K562 (cell line): ENCODE measurements at regions not wholly inside any gene's neighbourhood (a gene's known extent, or its start where the extent isn't known, plus 50 kb on each side); places are given as distances from the start of the nearest gene placed in this dataset.
A peak's percentile ranks its signal among the peaks of the same experiment; 100 is the strongest.

Experiments used
- ATF6 ChIP-seq: sonication (generic); formaldehyde crosslinking; IDR thresholded peaks from 2 replicates; pipeline ENCODE4 v1.4.0; 2020; ENCODE audit warnings: mild to moderate bottlenecking, missing genetic modification reagents
- CHCHD3 ChIP-seq: fragments of 250-450 bp; sonication (Bioruptor Pico); IDR thresholded peaks from 2 replicates; pipeline ENCODE4 v2.1.2; 2022; ENCODE audit warnings: mild to moderate bottlenecking
- HDAC1 ChIP-seq, 2 experiments: fragments of 450-650 bp; IDR thresholded peaks; 2 replicates each; pipeline ENCODE4 v1.6.1; 2016 to 2017; ENCODE audit warnings: inconsistent platforms in 1 of 2, mild to moderate bottlenecking in 1 of 2, moderate library complexity in 1 of 2
- KLF13 ChIP-seq: fragments of 450-650 bp; IDR thresholded peaks from 2 replicates; pipeline ENCODE4 v1.6.1; 2016; ENCODE audit warnings: missing genetic modification characterization, low read depth, mild to moderate bottlenecking, missing compliant biosample characterization, moderate library complexity, borderline replicate concordance
- NR2C2 ChIP-seq, 2 experiments: fragments of 200-800 bp in 1 of 2; sonication (Bioruptor generic) in 1 of 2; sonication (generic) in 1 of 2; formaldehyde crosslinking in 1 of 2; IDR thresholded peaks; 2 replicates each; pipeline versions ENCODE4 v1.6.1 to v1.8.0; 2016 to 2022; ENCODE audit warnings: mild to moderate bottlenecking in 1 of 2, missing compliant biosample characterization in 1 of 2, missing genetic modification characterization in 1 of 2, missing genetic modification reagents in 1 of 2
- SIX5 ChIP-seq, 2 experiments: IDR thresholded peaks; 2 replicates each; pipeline ENCODE4 v1.6.1; 2011; ENCODE audit warnings: low read length in 2 of 2, borderline replicate concordance in 1 of 2, low read depth in 1 of 2, mild to moderate bottlenecking in 1 of 2, moderate library complexity in 1 of 2; ENCODE audit not compliant: insufficient read depth in 1 of 2
- SMARCA4 ChIP-seq: fragments of 450-650 bp; IDR thresholded peaks from 2 replicates; pipeline ENCODE4 v1.6.1; 2016
- ZBTB43 ChIP-seq: sonication (generic); formaldehyde crosslinking; IDR thresholded peaks from 2 replicates; pipeline ENCODE4 v1.8.0; 2023; ENCODE audit warnings: mild to moderate bottlenecking, missing genetic modification reagents
- ZKSCAN8 ChIP-seq: fragments of 200-800 bp; sonication (Bioruptor generic); IDR thresholded peaks from 2 replicates; pipeline ENCODE4 v1.6.1; 2016; ENCODE audit warnings: missing genetic modification characterization, missing compliant biosample characterization
- ZNF316 ChIP-seq: fragments of 450-650 bp; IDR thresholded peaks from 2 replicates; pipeline ENCODE4 v1.6.1; 2016
- TF ChIP-seq, protein P1 (sequence below): fragments of 450-650 bp; IDR thresholded peaks from 2 replicates; pipeline ENCODE4 v1.7.0; 2016; ENCODE audit warnings: borderline replicate concordance
- TF ChIP-seq, protein P2 (sequence below), 2 experiments: fragments of 200-800 bp in 1 of 2; sonication (Bioruptor generic) in 1 of 2; sonication (generic) in 1 of 2; formaldehyde crosslinking in 1 of 2; IDR thresholded peaks in 1 of 2; conservative IDR thresholded peaks in 1 of 2; 2 replicates each; pipeline versions ENCODE4 v1.5.0 to v1.6.1; 2016 to 2020; ENCODE audit warnings: missing compliant biosample characterization in 1 of 2, missing genetic modification characterization in 1 of 2, missing genetic modification reagents in 1 of 2
- TF ChIP-seq, protein P3 (sequence below): sonication (generic); formaldehyde crosslinking; IDR thresholded peaks from 2 replicates; pipeline ENCODE4 v1.8.0; 2022; ENCODE audit warnings: mild to moderate bottlenecking, missing genetic modification reagents

DNA sequence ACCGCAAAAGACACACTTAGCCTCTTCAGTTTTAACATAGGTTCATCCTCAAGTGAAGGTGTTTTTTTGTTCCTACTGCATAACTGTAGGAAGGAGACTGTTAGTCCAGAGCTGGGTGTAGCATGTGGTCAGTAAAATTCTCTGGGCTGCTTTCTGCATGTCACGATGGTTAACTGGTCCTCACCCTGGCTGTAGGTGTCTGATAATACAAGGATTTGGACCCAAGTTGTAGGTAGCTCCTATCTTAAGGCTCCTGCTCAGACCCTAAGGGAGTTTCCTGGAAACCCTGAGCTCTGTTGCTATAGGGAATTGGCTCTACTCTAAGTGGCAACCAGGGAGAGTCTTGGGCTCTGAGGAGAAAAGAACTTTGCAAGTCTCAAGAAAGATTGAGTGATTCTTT, 112.9 kb downstream of the SAMD9 start (continued):
- TF ChIP-seq, protein P1, sequence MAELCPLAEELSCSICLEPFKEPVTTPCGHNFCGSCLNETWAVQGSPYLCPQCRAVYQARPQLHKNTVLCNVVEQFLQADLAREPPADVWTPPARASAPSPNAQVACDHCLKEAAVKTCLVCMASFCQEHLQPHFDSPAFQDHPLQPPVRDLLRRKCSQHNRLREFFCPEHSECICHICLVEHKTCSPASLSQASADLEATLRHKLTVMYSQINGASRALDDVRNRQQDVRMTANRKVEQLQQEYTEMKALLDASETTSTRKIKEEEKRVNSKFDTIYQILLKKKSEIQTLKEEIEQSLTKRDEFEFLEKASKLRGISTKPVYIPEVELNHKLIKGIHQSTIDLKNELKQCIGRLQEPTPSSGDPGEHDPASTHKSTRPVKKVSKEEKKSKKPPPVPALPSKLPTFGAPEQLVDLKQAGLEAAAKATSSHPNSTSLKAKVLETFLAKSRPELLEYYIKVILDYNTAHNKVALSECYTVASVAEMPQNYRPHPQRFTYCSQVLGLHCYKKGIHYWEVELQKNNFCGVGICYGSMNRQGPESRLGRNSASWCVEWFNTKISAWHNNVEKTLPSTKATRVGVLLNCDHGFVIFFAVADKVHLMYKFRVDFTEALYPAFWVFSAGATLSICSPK: no peak
- no peak for TF ChIP-seq CHCHD3 (CRISPR knock-in tag)
- peak in 1 of 2 experiments; percentile 41; a peak in 1 of 4 replicates for TF ChIP-seq HDAC1 (IDR thresholded peaks at IDR 0.05)
- TF ChIP-seq ATF6 (CRISPR knock-in tag): no peak
- TF ChIP-seq, protein P2, sequence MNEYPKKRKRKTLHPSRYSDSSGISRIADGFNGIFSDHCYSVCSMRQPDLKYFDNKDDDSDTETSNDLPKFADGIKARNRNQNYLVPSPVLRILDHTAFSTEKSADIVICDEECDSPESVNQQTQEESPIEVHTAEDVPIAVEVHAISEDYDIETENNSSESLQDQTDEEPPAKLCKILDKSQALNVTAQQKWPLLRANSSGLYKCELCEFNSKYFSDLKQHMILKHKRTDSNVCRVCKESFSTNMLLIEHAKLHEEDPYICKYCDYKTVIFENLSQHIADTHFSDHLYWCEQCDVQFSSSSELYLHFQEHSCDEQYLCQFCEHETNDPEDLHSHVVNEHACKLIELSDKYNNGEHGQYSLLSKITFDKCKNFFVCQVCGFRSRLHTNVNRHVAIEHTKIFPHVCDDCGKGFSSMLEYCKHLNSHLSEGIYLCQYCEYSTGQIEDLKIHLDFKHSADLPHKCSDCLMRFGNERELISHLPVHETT (CRISPR knock-in tag; conservative IDR thresholded peaks at IDR 0.05 in 1 of 2, IDR thresholded peaks at IDR 0.05 in 1 of 2): no peak
- no peak for TF ChIP-seq SIX5 (IDR thresholded peaks at IDR 0.05; ENCODE audit: borderline replicate concordance in 1 of 2, insufficient read depth in 1 of 2, low read depth in 1 of 2, low read length in 2 of 2)
- no peak for TF ChIP-seq ZBTB43 (CRISPR knock-in tag)
- TF ChIP-seq, protein P3, sequence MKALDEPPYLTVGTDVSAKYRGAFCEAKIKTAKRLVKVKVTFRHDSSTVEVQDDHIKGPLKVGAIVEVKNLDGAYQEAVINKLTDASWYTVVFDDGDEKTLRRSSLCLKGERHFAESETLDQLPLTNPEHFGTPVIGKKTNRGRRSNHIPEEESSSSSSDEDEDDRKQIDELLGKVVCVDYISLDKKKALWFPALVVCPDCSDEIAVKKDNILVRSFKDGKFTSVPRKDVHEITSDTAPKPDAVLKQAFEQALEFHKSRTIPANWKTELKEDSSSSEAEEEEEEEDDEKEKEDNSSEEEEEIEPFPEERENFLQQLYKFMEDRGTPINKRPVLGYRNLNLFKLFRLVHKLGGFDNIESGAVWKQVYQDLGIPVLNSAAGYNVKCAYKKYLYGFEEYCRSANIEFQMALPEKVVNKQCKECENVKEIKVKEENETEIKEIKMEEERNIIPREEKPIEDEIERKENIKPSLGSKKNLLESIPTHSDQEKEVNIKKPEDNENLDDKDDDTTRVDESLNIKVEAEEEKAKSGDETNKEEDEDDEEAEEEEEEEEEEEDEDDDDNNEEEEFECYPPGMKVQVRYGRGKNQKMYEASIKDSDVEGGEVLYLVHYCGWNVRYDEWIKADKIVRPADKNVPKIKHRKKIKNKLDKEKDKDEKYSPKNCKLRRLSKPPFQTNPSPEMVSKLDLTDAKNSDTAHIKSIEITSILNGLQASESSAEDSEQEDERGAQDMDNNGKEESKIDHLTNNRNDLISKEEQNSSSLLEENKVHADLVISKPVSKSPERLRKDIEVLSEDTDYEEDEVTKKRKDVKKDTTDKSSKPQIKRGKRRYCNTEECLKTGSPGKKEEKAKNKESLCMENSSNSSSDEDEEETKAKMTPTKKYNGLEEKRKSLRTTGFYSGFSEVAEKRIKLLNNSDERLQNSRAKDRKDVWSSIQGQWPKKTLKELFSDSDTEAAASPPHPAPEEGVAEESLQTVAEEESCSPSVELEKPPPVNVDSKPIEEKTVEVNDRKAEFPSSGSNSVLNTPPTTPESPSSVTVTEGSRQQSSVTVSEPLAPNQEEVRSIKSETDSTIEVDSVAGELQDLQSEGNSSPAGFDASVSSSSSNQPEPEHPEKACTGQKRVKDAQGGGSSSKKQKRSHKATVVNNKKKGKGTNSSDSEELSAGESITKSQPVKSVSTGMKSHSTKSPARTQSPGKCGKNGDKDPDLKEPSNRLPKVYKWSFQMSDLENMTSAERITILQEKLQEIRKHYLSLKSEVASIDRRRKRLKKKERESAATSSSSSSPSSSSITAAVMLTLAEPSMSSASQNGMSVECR (CRISPR knock-in tag): no peak
- peak; percentile 54; the same call in 1 of the 2 replicates for TF ChIP-seq ZNF316
- TF ChIP-seq ZKSCAN8 (CRISPR knock-in tag): no peak
- peak; percentile 77 for TF ChIP-seq SMARCA4
- no peak for TF ChIP-seq KLF13
- TF ChIP-seq NR2C2 (CRISPR knock-in tag; IDR thresholded peaks at IDR 0.05): no peak
- no peak for TF ChIP-seq NR2C2 (tag; IDR thresholded peaks at IDR 0.05)
